OCI-LY1 (cell line): ENCODE measurements at regions not wholly inside any gene's neighbourhood (a gene's known extent, or its start where the extent isn't known, plus 50 kb on each side); places are given as distances from the start of the nearest gene placed in this dataset.

ENCODE experiments used
- H2AFZ ChIP-seq: fragments of 200-600 bp; sonication (generic), shearing (Covaris generic); 2 replicates; pipeline ENCODE4 v1.6.0; 2014; ENCODE audit warnings: antibody characterized with exemption, mild to moderate bottlenecking, low read length
- H3F3A ChIP-seq: fragments of 200-600 bp; sonication (generic), shearing (Covaris generic); 2 replicates; pipeline ENCODE4 v1.6.0; 2014; ENCODE audit warnings: mild to moderate bottlenecking, antibody characterized with exemption, low read length, moderate library complexity; ENCODE audit not compliant: insufficient read depth
- H3K27ac ChIP-seq: fragments of 200-600 bp; sonication (generic); 2 replicates; pipeline ENCODE4 v1.5.1; 2014; ENCODE audit warnings: low read length, mixed run types, mild to moderate bottlenecking, low read depth; ENCODE audit not compliant: poor library complexity, severe bottlenecking
- H3K27me3 ChIP-seq: fragments of 200-600 bp; sonication (generic); 2 replicates; pipeline ENCODE4 v1.6.0; 2014; ENCODE audit warnings: antibody characterized with exemption, mild to moderate bottlenecking, low read length, moderate library complexity; ENCODE audit not compliant: insufficient read depth
- H3K36me3 ChIP-seq: fragments of 200-600 bp; sonication (generic); 2 replicates; pipeline ENCODE4 v1.6.1; 2014; ENCODE audit warnings: mild to moderate bottlenecking, antibody characterized with exemption, low read length, moderate library complexity, mixed read lengths; ENCODE audit not compliant: insufficient read depth
- H3K4me1 ChIP-seq: fragments of 200-600 bp; sonication (generic); 2 replicates; pipeline ENCODE4 v1.5.1; 2014; ENCODE audit warnings: mild to moderate bottlenecking, low read length, moderate library complexity; ENCODE audit not compliant: insufficient read depth, severe bottlenecking
- H3K4me2 ChIP-seq: fragments of 200-600 bp; sonication (generic), shearing (Covaris generic); 2 replicates; pipeline ENCODE4 v1.6.1; 2014; ENCODE audit warnings: low read length
- H3K4me3 ChIP-seq: fragments of 200-600 bp; sonication (generic); 2 replicates; pipeline ENCODE4 v1.5.1; 2014; ENCODE audit warnings: low read length, low read depth, mild to moderate bottlenecking, mixed read lengths; ENCODE audit not compliant: poor library complexity, severe bottlenecking
- H3K79me2 ChIP-seq: fragments of 200-600 bp; shearing (Covaris generic); 2 replicates; pipeline ENCODE4 v1.6.1; 2016; ENCODE audit warnings: mixed run types, low read length, mixed read lengths; ENCODE audit not compliant: insufficient read depth
- H3K9ac ChIP-seq: fragments of 200-600 bp; sonication (generic), shearing (Covaris generic); 2 replicates; pipeline ENCODE4 v1.6.1; 2014; ENCODE audit warnings: mild to moderate bottlenecking, low read length, mixed read lengths
- H3K9me2 ChIP-seq: fragments of 200-600 bp; sonication (generic), shearing (Covaris generic); 2 replicates; pipeline ENCODE4 v1.6.1; 2014; ENCODE audit warnings: low read depth, mild to moderate bottlenecking, low read length, mixed read lengths
- H3K9me3 ChIP-seq: fragments of 200-600 bp; shearing (Covaris generic); 2 replicates; pipeline ENCODE4 v1.6.1; 2014; ENCODE audit warnings: low read length, mixed read lengths
- H4K20me1 ChIP-seq: fragments of 200-600 bp; sonication (generic), shearing (Covaris generic); 2 replicates; pipeline ENCODE4 v1.6.0; 2016; ENCODE audit warnings: mild to moderate bottlenecking, low read length; ENCODE audit not compliant: insufficient read depth
- EZH2 ChIP-seq: fragments of 200-600 bp; sonication (generic), shearing (Covaris generic); IDR thresholded peaks from 2 replicates; pipeline ENCODE4 v1.8.0; 2017; ENCODE audit warnings: borderline replicate concordance, mixed run types, mild to moderate bottlenecking, antibody characterized with exemption, low read length, moderate library complexity, mixed read lengths
- TF ChIP-seq, protein P1 (sequence below): fragments of 200-600 bp; sonication (generic), shearing (Covaris generic); IDR thresholded peaks from 2 replicates; pipeline ENCODE4 v1.5.1; 2017; ENCODE audit warnings: mild to moderate bottlenecking, antibody characterized with exemption, low read length, moderate library complexity, mixed read lengths

DNA sequence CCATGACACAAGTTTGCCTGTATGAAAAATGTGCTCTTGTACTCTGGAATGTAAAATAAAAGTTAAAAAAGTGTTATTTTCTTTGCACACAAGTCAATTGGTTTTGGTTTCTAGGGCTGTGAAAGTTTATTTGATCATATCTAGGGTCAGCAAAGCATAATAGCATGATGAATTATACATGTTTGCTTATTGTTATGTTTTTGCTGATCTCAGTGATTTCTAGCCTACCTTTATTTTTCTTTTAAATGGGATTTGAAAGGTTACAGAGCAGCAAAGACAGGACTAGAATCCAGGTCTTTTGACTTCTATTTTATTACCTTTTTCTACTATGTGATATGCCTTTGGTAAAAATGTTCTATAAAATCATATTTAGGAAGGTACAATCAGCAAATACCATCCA, 481.0 kb downstream of the PRR32 start:
- H4K20me1 ChIP-seq = no peaks in the 10 kb centered on the region
- no peaks in the 10 kb centered on the region for H3K27me3 ChIP-seq
- H3K9ac ChIP-seq = no peak overlapping the region
- H3K27ac ChIP-seq = no peak overlapping the region
- H2AFZ ChIP-seq = no peak overlapping the region
- H3K4me2 ChIP-seq = no peak overlapping the region
- no peaks in the 10 kb centered on the region for H3K9me3 ChIP-seq
- no peaks in the 10 kb centered on the region for H3K9me2 ChIP-seq
- H3F3A ChIP-seq = no peaks in the 10 kb centered on the region
- no peaks in the 10 kb centered on the region for H3K36me3 ChIP-seq
- no peak overlapping the region for H3K4me3 ChIP-seq
- H3K79me2 ChIP-seq = no peaks in the 10 kb centered on the region
- no peaks in the 10 kb centered on the region for H3K4me1 ChIP-seq
- TF ChIP-seq EZH2 = no peak

- no peaks in the 10 kb centered on the region for H3K36me3 ChIP-seq
- no peak overlapping the region for H2AFZ ChIP-seq
- TF ChIP-seq, protein P1, sequence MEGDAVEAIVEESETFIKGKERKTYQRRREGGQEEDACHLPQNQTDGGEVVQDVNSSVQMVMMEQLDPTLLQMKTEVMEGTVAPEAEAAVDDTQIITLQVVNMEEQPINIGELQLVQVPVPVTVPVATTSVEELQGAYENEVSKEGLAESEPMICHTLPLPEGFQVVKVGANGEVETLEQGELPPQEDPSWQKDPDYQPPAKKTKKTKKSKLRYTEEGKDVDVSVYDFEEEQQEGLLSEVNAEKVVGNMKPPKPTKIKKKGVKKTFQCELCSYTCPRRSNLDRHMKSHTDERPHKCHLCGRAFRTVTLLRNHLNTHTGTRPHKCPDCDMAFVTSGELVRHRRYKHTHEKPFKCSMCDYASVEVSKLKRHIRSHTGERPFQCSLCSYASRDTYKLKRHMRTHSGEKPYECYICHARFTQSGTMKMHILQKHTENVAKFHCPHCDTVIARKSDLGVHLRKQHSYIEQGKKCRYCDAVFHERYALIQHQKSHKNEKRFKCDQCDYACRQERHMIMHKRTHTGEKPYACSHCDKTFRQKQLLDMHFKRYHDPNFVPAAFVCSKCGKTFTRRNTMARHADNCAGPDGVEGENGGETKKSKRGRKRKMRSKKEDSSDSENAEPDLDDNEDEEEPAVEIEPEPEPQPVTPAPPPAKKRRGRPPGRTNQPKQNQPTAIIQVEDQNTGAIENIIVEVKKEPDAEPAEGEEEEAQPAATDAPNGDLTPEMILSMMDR = no peak
- no peak for TF ChIP-seq EZH2
Observed at GRCh38 chrX:127302841-127303240, 483.3 kb downstream of the PRR32 start.

DNA sequence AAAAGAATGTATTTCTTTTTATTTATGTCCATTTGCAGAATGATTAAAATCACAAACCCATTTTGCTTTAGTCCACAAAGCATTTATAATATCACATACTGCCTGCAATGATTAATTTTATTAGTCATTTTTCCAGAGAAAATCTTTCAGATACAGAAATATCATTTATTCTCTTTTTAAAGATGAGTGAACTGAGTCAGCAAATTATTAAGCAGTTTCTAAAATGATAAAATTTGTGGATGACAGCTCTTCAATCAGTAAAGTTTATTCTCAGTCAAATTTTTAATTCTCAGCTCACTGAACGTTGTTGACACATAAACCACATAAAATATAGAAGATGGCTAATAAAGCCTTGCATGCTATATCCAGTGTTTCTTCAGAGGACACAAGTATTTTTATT, 485.5 kb downstream of the PRR32 start:
- TF ChIP-seq, protein P1 = no peak
- TF ChIP-seq EZH2 = no peak
- no peak overlapping the region for H2AFZ ChIP-seq
- H3K79me2 ChIP-seq = no peaks in the 10 kb centered on the region

More at GRCh38 chrX:127302841-127303240, 483.3 kb downstream of the PRR32 start:
- Histone ChIP-seq H3K79me2 (no peaks in the 10 kb centered on the region), H3F3A (no peaks in the 10 kb centered on the region), H3K27me3 (no peaks in the 10 kb centered on the region), H4K20me1 (no peaks in the 10 kb centered on the region), H3K9me2 (no peaks in the 10 kb centered on the region), H3K4me3 (no peak overlapping the region), H3K27ac (no peak overlapping the region), H3K9ac (no peak overlapping the region), H3K4me2 (no peak overlapping the region), H3K9me3 (no peaks in the 10 kb centered on the region), H3K4me1 (no peaks in the 10 kb centered on the region)

GRCh38 chrX:127306262-127306661, 486.7 kb downstream of the PRR32 start:
- TF ChIP-seq EZH2 = no peak
- TF ChIP-seq, protein P1 = no peak
- no peak overlapping the region for H3K4me3 ChIP-seq
- H3K36me3 ChIP-seq = no peaks in the 10 kb centered on the region
- H3K4me1 ChIP-seq = no peaks in the 10 kb centered on the region
- no peak overlapping the region for H3K9ac ChIP-seq
- no peak overlapping the region for H2AFZ ChIP-seq
- H3K4me2 ChIP-seq = no peak overlapping the region
- H3K27me3 ChIP-seq = no peaks in the 10 kb centered on the region
- no peaks in the 10 kb centered on the region for H3K9me2 ChIP-seq
- H3K79me2 ChIP-seq = no peaks in the 10 kb centered on the region
- H3K27ac ChIP-seq = no peak overlapping the region
- H3F3A ChIP-seq = no peaks in the 10 kb centered on the region
- no peaks in the 10 kb centered on the region for H3K9me3 ChIP-seq
- H4K20me1 ChIP-seq = no peaks in the 10 kb centered on the region

More for the DNA sequence above, 485.5 kb downstream of the PRR32 start:
- no peaks in the 10 kb centered on the region for H3K27me3 ChIP-seq
- no peak overlapping the region for H3K4me3 ChIP-seq
- no peaks in the 10 kb centered on the region for H3K36me3 ChIP-seq
- H3K4me2 ChIP-seq = no peak overlapping the region
- no peaks in the 10 kb centered on the region for H3K4me1 ChIP-seq
- H4K20me1 ChIP-seq = no peaks in the 10 kb centered on the region
- no peaks in the 10 kb centered on the region for H3K9me3 ChIP-seq
- no peaks in the 10 kb centered on the region for H3K9me2 ChIP-seq
- no peak overlapping the region for H3K9ac ChIP-seq
- no peak overlapping the region for H3K27ac ChIP-seq
- no peaks in the 10 kb centered on the region for H3F3A ChIP-seq
